ENCODE measurements at regions not wholly inside any gene's neighbourhood (a gene's known extent, or its start where the extent isn't known, plus 50 kb on each side); places are given as distances from the start of the nearest gene placed in this dataset.
A peak's percentile ranks its signal among the peaks of the same experiment; 100 is the strongest.
"Not testable (repeated sequence)": the region's sequence is repeated elsewhere in the genome, so short reads cannot be mapped to it uniquely, and the experiment has no call there.

DNA sequence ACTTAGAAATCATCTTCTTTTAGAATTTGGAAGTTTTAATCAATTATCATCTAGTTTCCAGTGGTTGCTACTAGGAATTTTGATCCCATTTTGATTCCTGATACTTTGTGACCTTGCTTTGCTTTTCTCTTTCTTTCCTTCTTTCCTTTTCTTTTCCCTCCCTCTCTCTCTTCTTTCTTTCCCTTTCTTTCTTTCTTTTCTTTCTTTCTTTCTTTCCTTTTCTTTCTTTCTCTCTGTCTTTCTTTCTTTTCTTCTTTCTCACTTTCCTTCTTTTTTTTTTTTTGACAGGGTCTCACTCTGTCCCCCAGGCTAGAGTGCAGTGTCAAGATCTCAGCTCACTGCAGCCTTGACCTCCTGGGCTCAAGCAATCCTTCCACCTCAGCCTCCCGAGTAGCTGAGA is 81.5 kb upstream of the OSBPL8 start:
- TF ChIP-seq POLR2A (IDR thresholded peaks at IDR 0.05; ENCODE audit: low read length) = no peak
- no peak for TF ChIP-seq GATA1 (IDR thresholded peaks at IDR 0.05; ENCODE audit: low read depth, low read length)
- no peak for DNase-seq

DNA sequence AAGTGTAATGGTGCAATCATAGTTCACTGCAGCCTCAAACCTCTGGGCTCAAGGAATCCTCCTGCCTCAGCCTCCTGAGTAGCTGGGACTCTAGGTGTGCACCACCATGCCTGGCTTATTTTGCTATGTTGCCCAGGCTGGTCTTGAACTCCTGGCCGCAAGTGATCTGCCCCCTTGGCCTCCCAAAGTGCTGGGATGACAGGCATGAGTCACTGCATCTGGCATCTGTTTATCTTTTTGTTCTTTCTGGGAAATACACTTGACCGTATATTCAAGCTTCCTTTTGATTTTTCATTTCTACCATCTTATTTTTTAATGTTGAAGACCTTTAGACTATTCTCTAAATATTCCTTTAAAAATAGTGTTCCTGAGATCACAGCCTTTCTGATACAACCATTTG is 82.4 kb upstream of the OSBPL8 start:
- TF ChIP-seq POLR2A (IDR thresholded peaks at IDR 0.05; ENCODE audit: low read length) (no peak), GATA1 (IDR thresholded peaks at IDR 0.05; ENCODE audit: low read depth, low read length) (no peak)
- peak; percentile 23 for DNase-seq

DNA sequence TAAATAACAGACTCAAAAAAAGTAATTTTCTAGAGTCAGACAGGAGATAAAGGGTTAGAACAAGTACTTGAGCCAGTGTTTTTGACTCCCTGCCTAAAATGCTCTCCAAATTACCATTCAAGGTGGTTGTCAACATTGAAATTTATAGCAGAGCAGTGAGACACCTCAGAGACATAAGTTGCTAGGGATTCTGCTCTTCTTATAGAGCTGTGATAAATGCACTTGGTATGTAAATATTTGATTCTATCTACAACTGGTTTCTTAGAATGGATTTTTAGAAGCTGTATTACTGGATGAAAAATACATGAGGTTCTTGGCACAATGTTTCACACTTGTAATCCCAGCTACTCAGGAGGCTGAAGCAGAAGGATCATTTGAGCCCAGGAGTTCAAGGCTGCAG is 83.9 kb upstream of the OSBPL8 start:
- DNase-seq = no peak
- no peak for TF ChIP-seq POLR2A (IDR thresholded peaks at IDR 0.05; ENCODE audit: low read length)
- no peak for TF ChIP-seq GATA1 (IDR thresholded peaks at IDR 0.05; ENCODE audit: low read depth, low read length)

DNA sequence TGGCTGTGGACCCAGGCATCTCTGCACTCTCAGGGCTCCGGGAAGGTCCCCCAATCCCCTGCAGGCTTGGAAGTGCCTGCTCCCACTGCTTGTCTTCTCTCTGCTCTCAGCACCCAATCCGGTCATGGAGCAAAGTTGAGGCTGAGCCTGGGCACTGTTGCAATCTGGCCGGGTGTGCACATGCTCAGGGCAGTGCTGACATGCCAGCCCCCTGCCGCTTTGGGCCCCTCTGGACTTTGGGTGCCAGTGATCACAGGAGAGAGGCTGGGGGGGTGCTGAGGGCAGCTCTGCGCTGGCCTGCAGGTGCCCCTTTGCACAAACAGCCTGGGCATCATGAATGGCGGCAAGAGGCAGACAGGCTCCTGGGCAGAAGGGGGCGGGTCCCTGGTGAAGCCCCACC is 85.4 kb upstream of the OSBPL8 start:
- no peak for DNase-seq
- TF ChIP-seq GATA1 (IDR thresholded peaks at IDR 0.05; ENCODE audit: low read depth, low read length) (no peak), POLR2A (IDR thresholded peaks at IDR 0.05; ENCODE audit: low read length) (no peak)

DNA sequence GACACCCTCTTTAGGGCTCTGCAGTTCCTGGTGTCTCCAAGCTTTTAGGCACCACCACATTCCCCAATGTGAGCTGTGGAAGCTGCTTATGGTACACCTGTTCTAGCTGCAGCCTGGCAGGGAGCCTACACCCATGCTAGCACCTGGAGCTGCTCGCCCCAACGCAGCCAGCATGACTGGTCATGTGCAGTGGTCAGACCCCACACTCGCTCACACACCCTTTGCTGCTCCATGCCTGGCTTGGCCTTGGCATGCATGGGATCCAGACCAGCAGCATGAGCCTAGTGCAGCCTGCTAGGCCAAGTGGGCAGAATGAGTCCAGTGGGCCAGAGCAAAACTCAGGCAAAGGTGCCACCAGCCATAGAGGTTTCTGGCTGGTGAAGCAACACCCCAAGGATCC is 86.4 kb upstream of the OSBPL8 start:
- TF ChIP-seq GATA1 (IDR thresholded peaks at IDR 0.05; ENCODE audit: low read depth, low read length) = no peak
- TF ChIP-seq POLR2A (IDR thresholded peaks at IDR 0.05; ENCODE audit: low read length) = no peak
- no peak for DNase-seq

DNA sequence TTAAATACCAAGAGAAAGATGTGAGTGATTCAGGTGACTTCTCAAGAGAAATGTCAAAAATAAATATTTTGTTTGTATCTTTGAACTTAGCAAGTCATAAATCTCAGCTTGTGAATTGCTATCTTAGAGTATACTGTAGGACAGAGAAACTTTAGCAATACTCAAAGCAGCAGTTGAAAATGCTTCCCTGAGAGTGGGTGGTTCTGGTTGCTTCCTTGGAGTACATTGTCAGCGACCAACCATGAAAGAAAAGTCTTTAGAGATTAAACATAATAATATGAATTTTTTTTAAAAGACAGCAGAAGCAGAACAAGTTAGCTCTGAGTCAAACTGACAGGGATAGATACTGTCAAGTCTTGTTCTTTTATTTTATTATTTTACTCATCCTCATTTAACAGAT is 86.8 kb upstream of the OSBPL8 start:
- no peak for DNase-seq
- no peak for TF ChIP-seq GATA1 (IDR thresholded peaks at IDR 0.05; ENCODE audit: low read depth, low read length)
- TF ChIP-seq POLR2A (IDR thresholded peaks at IDR 0.05; ENCODE audit: low read length) = no peak

DNA sequence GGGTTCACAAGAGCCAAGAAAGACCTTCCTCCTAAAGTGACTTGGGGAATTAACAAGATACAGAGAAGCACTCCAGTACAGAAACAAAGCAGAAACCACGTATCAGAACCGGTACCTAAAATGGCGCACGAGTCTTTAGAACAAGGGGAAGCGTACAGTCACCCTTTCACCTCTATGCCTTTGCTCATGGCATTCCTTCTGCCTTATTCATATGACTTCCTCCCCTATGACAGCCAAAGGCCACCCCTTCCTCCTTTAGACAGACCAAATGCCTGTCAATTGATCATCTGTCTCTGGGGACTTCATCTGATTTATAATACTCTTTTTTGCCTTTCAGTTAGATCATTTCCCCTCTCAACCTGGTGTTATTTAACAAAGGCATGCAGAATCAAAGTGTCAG is 89.5 kb upstream of the OSBPL8 start:
- DNase-seq = no peak
- no peak for TF ChIP-seq POLR2A (IDR thresholded peaks at IDR 0.05; ENCODE audit: low read length)
- no peak for TF ChIP-seq GATA1 (IDR thresholded peaks at IDR 0.05; ENCODE audit: low read depth, low read length)

DNA sequence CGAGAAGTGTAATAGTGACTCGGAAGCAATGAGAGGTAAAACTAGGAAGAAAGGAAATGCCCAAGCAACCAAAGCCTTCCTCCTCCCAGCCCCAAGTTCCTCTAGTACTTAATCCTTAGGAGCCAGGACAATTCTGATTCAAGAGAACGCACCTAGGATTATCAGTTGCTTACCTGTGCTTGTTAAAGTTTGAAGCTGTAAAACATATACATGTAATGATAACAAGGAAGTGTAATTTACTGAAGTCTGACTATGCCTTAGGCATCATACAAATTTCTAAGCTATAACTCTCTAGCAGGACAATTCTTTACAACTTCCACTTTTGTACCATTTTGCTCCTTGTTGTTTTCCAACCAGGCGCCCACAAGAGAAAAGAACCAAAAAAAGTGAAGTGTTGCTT is 92.8 kb upstream of the OSBPL8 start:
- TF ChIP-seq POLR2A (IDR thresholded peaks at IDR 0.05; ENCODE audit: low read length) = no peak
- TF ChIP-seq GATA1 (IDR thresholded peaks at IDR 0.05; ENCODE audit: low read depth, low read length) = no peak

DNA sequence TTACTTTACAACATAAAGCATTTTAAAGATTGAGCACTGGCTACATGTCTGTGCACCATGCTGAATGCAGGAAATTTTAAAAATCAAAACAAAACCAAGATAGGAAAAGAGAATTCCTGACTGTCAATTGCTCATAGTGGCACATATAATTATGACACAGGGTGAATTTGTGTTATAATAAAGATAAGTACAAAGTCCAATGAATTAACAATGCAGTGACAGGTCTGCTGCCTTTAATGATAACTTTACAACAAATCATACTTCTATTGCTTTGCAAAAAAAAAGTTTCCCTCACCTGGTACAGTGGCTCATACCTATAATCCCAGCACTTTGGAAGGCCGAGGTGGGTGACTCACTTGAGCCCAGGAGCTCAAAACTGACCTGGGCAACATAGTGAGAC is 93.8 kb upstream of the OSBPL8 start:
- TF ChIP-seq POLR2A (IDR thresholded peaks at IDR 0.05; ENCODE audit: low read length) (no peak), GATA1 (IDR thresholded peaks at IDR 0.05; ENCODE audit: low read depth, low read length) (no peak)
- DNase-seq = no peak

More for the DNA sequence above, 92.8 kb upstream of the OSBPL8 start:
- DNase-seq = no peak

DNA sequence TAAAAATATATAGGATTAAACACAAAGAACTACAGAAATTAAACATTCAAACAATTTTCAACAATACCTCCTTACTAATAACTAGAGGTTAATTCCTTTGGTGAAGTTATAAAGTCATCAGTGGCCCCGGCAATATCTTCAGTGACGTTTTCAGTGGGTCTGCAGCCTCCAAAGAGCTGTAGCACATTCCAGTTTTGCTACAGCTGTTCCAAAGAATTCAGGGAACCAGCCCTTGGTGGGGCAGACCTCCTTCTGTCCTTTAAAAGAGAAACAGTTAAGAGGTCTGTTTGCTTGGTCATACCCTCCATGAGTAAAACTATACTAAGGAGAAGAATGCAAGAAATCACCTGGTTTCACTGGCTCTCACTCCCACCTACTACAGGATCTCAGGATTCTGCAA is 99.2 kb upstream of the ZDHHC17 start:
- TF ChIP-seq GATA1 (IDR thresholded peaks at IDR 0.05; ENCODE audit: low read depth, low read length) (no peak), POLR2A (IDR thresholded peaks at IDR 0.05; ENCODE audit: low read length) (no peak)

DNA sequence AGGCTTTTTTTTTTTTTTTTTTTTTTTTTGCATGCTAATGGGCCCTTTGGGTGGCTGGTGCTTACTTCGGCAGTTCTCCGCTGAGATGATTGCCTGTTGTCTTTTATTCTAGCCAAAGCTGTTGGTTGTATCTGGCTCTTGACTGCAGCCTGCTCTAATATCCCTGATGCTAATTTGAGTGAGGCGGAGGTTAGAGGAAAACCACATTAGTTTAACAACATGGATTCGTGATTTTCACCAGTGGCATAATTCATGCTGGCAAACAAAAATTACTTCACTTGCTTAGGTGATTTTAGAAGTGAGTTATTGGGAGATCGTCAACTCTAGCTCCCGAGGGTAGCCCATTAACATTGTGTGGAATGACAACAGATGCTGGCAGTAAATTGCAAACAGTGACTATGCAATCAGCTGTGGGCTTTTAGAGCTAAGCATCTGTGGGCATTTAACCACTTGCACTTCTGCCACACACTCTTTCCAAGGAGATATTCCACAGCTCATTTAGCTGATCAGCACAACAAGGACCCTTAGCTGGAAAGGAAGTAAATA is 97.6 kb upstream of the ZDHHC17 start:
- TF ChIP-seq POLR2A (IDR thresholded peaks at IDR 0.05; ENCODE audit: low read length) (no peak), GATA1 (IDR thresholded peaks at IDR 0.05; ENCODE audit: low read depth, low read length) (no peak)
- DNase-seq = no peak

More for the DNA sequence above, 99.2 kb upstream of the ZDHHC17 start:
- DNase-seq = no peak

DNA sequence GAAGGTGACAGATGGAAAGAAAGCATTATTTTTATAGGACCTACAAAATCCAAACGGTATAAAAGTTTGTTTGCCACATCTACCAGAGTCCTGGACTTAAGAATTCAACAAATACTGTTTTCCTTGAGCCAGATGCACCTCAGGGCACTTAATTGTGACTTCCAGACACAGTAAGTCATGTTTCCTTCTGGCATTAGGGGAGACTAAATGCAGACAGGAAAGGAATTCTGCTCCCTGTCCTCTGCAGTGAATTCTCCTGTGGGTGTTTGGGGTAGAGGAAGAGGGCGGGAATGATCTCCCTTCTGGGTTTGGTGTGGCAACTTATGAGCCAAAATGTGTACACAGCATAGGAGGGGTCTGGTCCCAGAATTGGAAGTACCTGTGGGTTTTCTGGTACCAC is 93.9 kb upstream of the ZDHHC17 start:
- TF ChIP-seq GATA1 (IDR thresholded peaks at IDR 0.05; ENCODE audit: low read depth, low read length) (no peak), POLR2A (IDR thresholded peaks at IDR 0.05; ENCODE audit: low read length) (no peak)
- no peak for DNase-seq

DNA sequence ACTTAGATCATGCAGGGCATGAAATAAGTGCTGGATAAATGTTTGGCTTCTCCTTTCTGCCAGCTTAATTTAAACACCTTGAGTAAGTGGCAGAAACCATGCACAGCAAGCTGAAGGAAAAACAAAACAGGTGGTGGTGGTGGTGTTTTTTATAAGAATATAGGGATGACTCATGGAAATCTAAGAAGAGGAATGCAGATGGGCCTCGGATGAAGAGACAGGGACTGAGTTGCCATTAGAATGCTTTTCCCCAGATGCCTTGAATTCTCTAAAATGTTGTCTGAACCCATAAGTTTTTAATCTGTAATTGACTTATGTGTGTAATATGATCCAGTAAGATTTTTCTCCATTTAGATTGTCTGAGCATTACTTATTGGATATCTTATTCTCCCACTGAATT is 93.1 kb upstream of the ZDHHC17 start:
- no peak for DNase-seq

DNA sequence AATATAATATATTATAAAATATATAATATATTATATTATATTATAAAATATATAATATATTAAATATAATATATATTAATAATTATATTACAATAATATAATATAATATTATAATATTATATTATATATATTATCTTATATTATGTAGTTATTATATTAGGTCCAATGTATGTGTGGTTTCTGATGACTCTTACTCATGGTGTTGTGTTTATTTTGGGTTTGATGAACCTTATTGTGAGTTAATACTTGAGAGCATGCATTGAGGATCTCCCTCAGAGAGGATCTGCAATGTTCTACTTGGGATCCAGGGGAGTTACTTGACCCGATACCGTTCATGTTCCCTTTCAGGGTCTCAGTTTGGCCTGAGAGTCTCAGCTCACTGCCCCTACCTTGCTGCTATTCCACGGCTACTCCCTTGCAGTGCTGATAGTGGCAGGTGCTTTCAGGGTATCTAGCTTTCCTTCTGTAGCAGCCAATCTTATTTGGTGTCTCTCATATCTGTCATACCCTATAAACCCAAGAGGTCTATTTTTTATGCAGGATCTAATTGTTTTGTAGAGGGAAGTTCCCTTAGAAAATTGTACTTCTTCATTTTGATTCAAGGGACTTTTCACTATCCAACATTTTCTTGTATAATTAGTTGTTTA is 89.1 kb upstream of the ZDHHC17 start:
- TF ChIP-seq POLR2A (IDR thresholded peaks at IDR 0.05; ENCODE audit: low read length) = no peak
- DNase-seq = no peak

More for the DNA sequence above, 93.1 kb upstream of the ZDHHC17 start:
- no peak for TF ChIP-seq GATA1 (IDR thresholded peaks at IDR 0.05; ENCODE audit: low read depth, low read length)
- no peak for TF ChIP-seq POLR2A (IDR thresholded peaks at IDR 0.05; ENCODE audit: low read length)

DNA sequence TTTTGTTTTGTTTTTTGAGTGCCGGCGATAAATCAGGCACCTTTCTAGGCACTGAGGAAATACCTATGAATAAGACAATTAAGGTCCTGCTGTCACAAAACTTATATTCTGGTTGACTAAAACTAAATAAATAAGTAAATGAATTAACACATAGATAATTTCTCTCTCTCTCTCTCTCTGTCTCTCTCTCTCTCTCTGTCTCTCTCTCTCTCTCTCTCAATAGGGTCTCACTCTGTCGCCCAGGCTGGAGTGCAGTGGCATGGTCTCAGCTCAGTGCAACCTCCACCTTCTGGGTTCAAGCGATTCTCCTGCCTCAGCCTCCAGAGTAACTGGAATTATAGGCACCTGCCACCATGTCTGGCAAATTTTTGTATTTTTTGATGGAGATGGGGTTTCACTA is 87.7 kb upstream of the ZDHHC17 start:
- DNase-seq = not testable (repeated sequence)

DNA sequence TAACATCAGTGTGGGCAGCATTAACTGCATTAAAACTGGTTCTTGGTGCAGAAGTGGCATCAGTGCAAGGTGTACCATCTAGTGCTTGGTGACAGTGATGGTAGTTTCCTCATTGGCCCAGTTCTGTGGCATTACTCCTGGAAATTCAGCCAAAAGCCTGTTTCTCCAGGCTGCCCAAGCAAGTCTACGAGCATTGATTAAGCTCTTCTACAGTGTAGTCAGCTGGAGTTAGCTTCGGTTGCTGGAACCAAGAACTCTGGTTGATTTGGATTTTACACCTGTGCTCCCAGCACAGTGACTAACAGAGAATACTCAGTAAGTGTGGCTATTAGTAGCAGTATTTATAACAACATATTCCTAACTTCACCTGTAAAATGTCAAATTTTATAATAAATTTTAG is 84.9 kb upstream of the ZDHHC17 start:
- DNase-seq = no peak
- TF ChIP-seq POLR2A (IDR thresholded peaks at IDR 0.05; ENCODE audit: low read length) = no peak
- no peak for TF ChIP-seq GATA1 (IDR thresholded peaks at IDR 0.05; ENCODE audit: low read depth, low read length)

Measured in erythroblast (primary cell).